ENCODE measurements at regions not wholly inside any gene's neighbourhood (a gene's known extent, or its start where the extent isn't known, plus 50 kb on each side); places are given as distances from the start of the nearest gene placed in this dataset.

GRCh38 chr6:91166271-91167046 lies 579.6 kb upstream of the MAP3K7 start:
- CTCF ChIA-PET: no interaction called here
- Mint-ChIP-seq H3K27ac (no peak overlapping the region), H3K9me3 (ENCODE audit: low read depth) (no peaks in the 10 kb centered on the region), H3K27me3 (no peaks in the 10 kb centered on the region), H3K4me3 (no peak overlapping the region), H3K4me1 (no peaks in the 10 kb centered on the region), H3K36me3 (no peaks in the 10 kb centered on the region)
- ATAC-seq (no peak), DNase-seq (no peak)

GRCh38 chr6:91164105-91164504 lies 577.2 kb upstream of the MAP3K7 start:
- H3K36me3 Mint-ChIP-seq: no peaks in the 10 kb centered on the region
- no peak overlapping the region for H3K4me3 Mint-ChIP-seq
- no peaks in the 10 kb centered on the region for H3K4me1 Mint-ChIP-seq
- H3K27ac Mint-ChIP-seq: no peak overlapping the region
- ATAC-seq: no peak
- no peak for DNase-seq
- CTCF ChIA-PET: no interaction called here
- no peaks in the 10 kb centered on the region for H3K27me3 Mint-ChIP-seq
- no peaks in the 10 kb centered on the region for H3K9me3 Mint-ChIP-seq (ENCODE audit: low read depth)

GRCh38 chr6:91161246-91161645 lies 574.4 kb upstream of the MAP3K7 start:
- Mint-ChIP-seq H3K27me3 (no peaks in the 10 kb centered on the region), H3K36me3 (no peaks in the 10 kb centered on the region), H3K9me3 (ENCODE audit: low read depth) (no peaks in the 10 kb centered on the region), H3K4me3 (no peak overlapping the region), H3K4me1 (no peaks in the 10 kb centered on the region), H3K27ac (no peak overlapping the region)
- CTCF ChIA-PET: no interaction called here
- DNase-seq (no peak), ATAC-seq (no peak)

- Mint-ChIP-seq H3K36me3 (no peaks in the 10 kb centered on the region), H3K4me3 (no peak overlapping the region), H3K9me3 (ENCODE audit: low read depth) (no peaks in the 10 kb centered on the region), H3K27me3 (no peaks in the 10 kb centered on the region), H3K27ac (no peak overlapping the region), H3K4me1 (no peaks in the 10 kb centered on the region)
- ATAC-seq (no peak), DNase-seq (no peak)
- CTCF ChIA-PET: no interaction called here
Measured at GRCh38 chr6:91155129-91155785, 568.4 kb upstream of the MAP3K7 start.

- CTCF ChIA-PET: no interaction called here
- H3K4me3 Mint-ChIP-seq: no peak overlapping the region
- H3K36me3 Mint-ChIP-seq: no peaks in the 10 kb centered on the region
Measured at GRCh38 chr6:91152824-91153223, 566.0 kb upstream of the MAP3K7 start.

GRCh38 chr6:91149956-91150705 lies 563.3 kb upstream of the MAP3K7 start:
- Mint-ChIP-seq H3K27ac (no peak overlapping the region), H3K36me3 (no peaks in the 10 kb centered on the region)
- no peak for ATAC-seq

More at GRCh38 chr6:91152824-91153223, 566.0 kb upstream of the MAP3K7 start:
- ATAC-seq: no peak
- Mint-ChIP-seq H3K4me1 (no peaks in the 10 kb centered on the region), H3K27ac (no peak overlapping the region), H3K27me3 (no peaks in the 10 kb centered on the region), H3K9me3 (ENCODE audit: low read depth) (no peaks in the 10 kb centered on the region)
- no peak for DNase-seq

GRCh38 chr6:91149246-91149955 lies 562.5 kb upstream of the MAP3K7 start:
- CTCF ChIA-PET: no interaction called here

More at GRCh38 chr6:91149956-91150705, 563.3 kb upstream of the MAP3K7 start:
- CTCF ChIA-PET: no interaction called here
- H3K9me3 Mint-ChIP-seq (ENCODE audit: low read depth): no peaks in the 10 kb centered on the region
- H3K27me3 Mint-ChIP-seq: no peaks in the 10 kb centered on the region
- H3K4me3 Mint-ChIP-seq: no peak overlapping the region
- DNase-seq: no peak
- no peaks in the 10 kb centered on the region for H3K4me1 Mint-ChIP-seq

GRCh38 chr6:91144126-91144525 lies 557.3 kb upstream of the MAP3K7 start:
- Mint-ChIP-seq H3K4me3 (no peak overlapping the region), H3K27me3 (no peaks in the 10 kb centered on the region), H3K9me3 (ENCODE audit: low read depth) (no peaks in the 10 kb centered on the region), H3K4me1 (no peaks in the 10 kb centered on the region), H3K27ac (no peak overlapping the region), H3K36me3 (no peaks in the 10 kb centered on the region)
- CTCF ChIA-PET: no interaction called here
- ATAC-seq (no peak), DNase-seq (no peak)

More at GRCh38 chr6:91149246-91149955, 562.5 kb upstream of the MAP3K7 start:
- Mint-ChIP-seq H3K27me3 (no peaks in the 10 kb centered on the region), H3K27ac (no peak overlapping the region), H3K9me3 (ENCODE audit: low read depth) (no peaks in the 10 kb centered on the region), H3K4me1 (no peaks in the 10 kb centered on the region), H3K36me3 (no peaks in the 10 kb centered on the region), H3K4me3 (no peak overlapping the region)
- ATAC-seq (no peak), DNase-seq (no peak)

GRCh38 chr6:91142154-91142553 lies 555.3 kb upstream of the MAP3K7 start:
- no peak overlapping the region for H3K4me3 Mint-ChIP-seq
- no peaks in the 10 kb centered on the region for H3K27me3 Mint-ChIP-seq
- no peak overlapping the region for H3K27ac Mint-ChIP-seq
- ATAC-seq (no peak), DNase-seq (no peak)
- no peaks in the 10 kb centered on the region for H3K4me1 Mint-ChIP-seq
- H3K36me3 Mint-ChIP-seq: no peaks in the 10 kb centered on the region
- H3K9me3 Mint-ChIP-seq (ENCODE audit: low read depth): no peaks in the 10 kb centered on the region
- CTCF ChIA-PET: no interaction called here

- DNase-seq (no peak), ATAC-seq (no peak)
- Mint-ChIP-seq H3K9me3 (ENCODE audit: low read depth) (no peaks in the 10 kb centered on the region), H3K27me3 (no peaks in the 10 kb centered on the region), H3K4me3 (no peak overlapping the region), H3K27ac (no peak overlapping the region), H3K36me3 (no peaks in the 10 kb centered on the region), H3K4me1 (no peaks in the 10 kb centered on the region)
- CTCF ChIA-PET: no interaction called here
Measured at GRCh38 chr6:91141346-91141745, 554.5 kb upstream of the MAP3K7 start.

- no peaks in the 10 kb centered on the region for H3K4me1 Mint-ChIP-seq
- CTCF ChIA-PET: no interaction called here
- no peak for ATAC-seq
- no peaks in the 10 kb centered on the region for H3K27me3 Mint-ChIP-seq
- DNase-seq: no peak
- H3K27ac Mint-ChIP-seq: no peak overlapping the region
- no peaks in the 10 kb centered on the region for H3K9me3 Mint-ChIP-seq (ENCODE audit: low read depth)
- no peaks in the 10 kb centered on the region for H3K36me3 Mint-ChIP-seq
- no peak overlapping the region for H3K4me3 Mint-ChIP-seq
Measured at GRCh38 chr6:91140449-91140848, 553.6 kb upstream of the MAP3K7 start.

- Mint-ChIP-seq H3K27ac (no peak overlapping the region), H3K4me3 (no peak overlapping the region), H3K27me3 (no peaks in the 10 kb centered on the region), H3K4me1 (no peaks in the 10 kb centered on the region), H3K36me3 (no peaks in the 10 kb centered on the region), H3K9me3 (ENCODE audit: low read depth) (no peaks in the 10 kb centered on the region)
- CTCF ChIA-PET: no interaction called here
- no peak for ATAC-seq
- no peak for DNase-seq
Measured at GRCh38 chr6:91137286-91137685, 550.4 kb upstream of the MAP3K7 start.

- Mint-ChIP-seq H3K9me3 (ENCODE audit: low read depth) (no peaks in the 10 kb centered on the region), H3K4me3 (no peak overlapping the region), H3K36me3 (no peaks in the 10 kb centered on the region), H3K27ac (no peak overlapping the region), H3K4me1 (no peaks in the 10 kb centered on the region), H3K27me3 (no peaks in the 10 kb centered on the region)
- DNase-seq (no peak), ATAC-seq (no peak)
- CTCF ChIA-PET: no interaction called here
Measured at GRCh38 chr6:91135406-91136103, 548.7 kb upstream of the MAP3K7 start.
